HFFc6 (cell line): ENCODE measurements at regions not wholly inside any gene's neighbourhood (a gene's known extent, or its start where the extent isn't known, plus 50 kb on each side); places are given as distances from the start of the nearest gene placed in this dataset.
A peak's percentile ranks its signal among the peaks of the same experiment; 100 is the strongest.

ENCODE experiments used
- DNase-seq: peaks from one replicate; pipeline ENCODE4 v3.0.0-alpha.2; 2018
- H3K27ac Mint-ChIP-seq: 2 replicates; pipeline ENCODE4 v1.8.0; 2020; ENCODE audit warnings: mild to moderate bottlenecking, mixed read lengths
- H3K27me3 Mint-ChIP-seq: 2 replicates; pipeline ENCODE4 v1.8.0; 2021; ENCODE audit warnings: mild to moderate bottlenecking, moderate library complexity, mixed read lengths; ENCODE audit not compliant: insufficient read depth
- H3K36me3 Mint-ChIP-seq: 2 replicates; pipeline ENCODE4 v1.8.0; 2021; ENCODE audit warnings: low read depth, mixed read lengths
- H3K4me1 Mint-ChIP-seq: 2 replicates; pipeline ENCODE4 v1.8.0; 2020; ENCODE audit warnings: low read depth, mixed read lengths
- H3K4me3 Mint-ChIP-seq: 2 replicates; pipeline ENCODE4 v1.8.0; 2020; ENCODE audit warnings: mild to moderate bottlenecking, moderate library complexity, mixed read lengths
- H3K9me3 Mint-ChIP-seq: 2 replicates; pipeline ENCODE4 v1.8.0; 2020; ENCODE audit warnings: mild to moderate bottlenecking, mixed read lengths
- TF ChIP-seq, protein P1 (sequence below): fragments of 200-600 bp; sonication (generic); IDR thresholded peaks from 2 replicates; pipeline ENCODE4 v1.5.0; 2021; ENCODE audit warnings: antibody characterized with exemption, mild to moderate bottlenecking

- H3K4me1 Mint-ChIP-seq: peaks cover 51% of the 10 kb centered on the region
- no peak for DNase-seq
- H3K9me3 Mint-ChIP-seq: no peaks in the 10 kb centered on the region
- TF ChIP-seq, protein P1, sequence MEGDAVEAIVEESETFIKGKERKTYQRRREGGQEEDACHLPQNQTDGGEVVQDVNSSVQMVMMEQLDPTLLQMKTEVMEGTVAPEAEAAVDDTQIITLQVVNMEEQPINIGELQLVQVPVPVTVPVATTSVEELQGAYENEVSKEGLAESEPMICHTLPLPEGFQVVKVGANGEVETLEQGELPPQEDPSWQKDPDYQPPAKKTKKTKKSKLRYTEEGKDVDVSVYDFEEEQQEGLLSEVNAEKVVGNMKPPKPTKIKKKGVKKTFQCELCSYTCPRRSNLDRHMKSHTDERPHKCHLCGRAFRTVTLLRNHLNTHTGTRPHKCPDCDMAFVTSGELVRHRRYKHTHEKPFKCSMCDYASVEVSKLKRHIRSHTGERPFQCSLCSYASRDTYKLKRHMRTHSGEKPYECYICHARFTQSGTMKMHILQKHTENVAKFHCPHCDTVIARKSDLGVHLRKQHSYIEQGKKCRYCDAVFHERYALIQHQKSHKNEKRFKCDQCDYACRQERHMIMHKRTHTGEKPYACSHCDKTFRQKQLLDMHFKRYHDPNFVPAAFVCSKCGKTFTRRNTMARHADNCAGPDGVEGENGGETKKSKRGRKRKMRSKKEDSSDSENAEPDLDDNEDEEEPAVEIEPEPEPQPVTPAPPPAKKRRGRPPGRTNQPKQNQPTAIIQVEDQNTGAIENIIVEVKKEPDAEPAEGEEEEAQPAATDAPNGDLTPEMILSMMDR: no peak
- H3K4me3 Mint-ChIP-seq: no peak overlapping the region
- no peak overlapping the region for H3K27ac Mint-ChIP-seq
- H3K27me3 Mint-ChIP-seq: no peaks in the 10 kb centered on the region
- no peaks in the 10 kb centered on the region for H3K36me3 Mint-ChIP-seq
These were observed 155.6 kb upstream of the DPH6 start for GRCh38 chr15:35701402-35702046.

GRCh38 chr15:35702946-35703495, 157.1 kb upstream of the DPH6 start:
- H3K27me3 Mint-ChIP-seq: no peaks in the 10 kb centered on the region
- TF ChIP-seq, protein P1: no peak
- H3K36me3 Mint-ChIP-seq: no peaks in the 10 kb centered on the region
- H3K27ac Mint-ChIP-seq: no peak overlapping the region
- no peak overlapping the region for H3K4me3 Mint-ChIP-seq
- no peak for DNase-seq
- H3K4me1 Mint-ChIP-seq: peaks cover 40% of the 10 kb centered on the region
- no peaks in the 10 kb centered on the region for H3K9me3 Mint-ChIP-seq

DNA sequence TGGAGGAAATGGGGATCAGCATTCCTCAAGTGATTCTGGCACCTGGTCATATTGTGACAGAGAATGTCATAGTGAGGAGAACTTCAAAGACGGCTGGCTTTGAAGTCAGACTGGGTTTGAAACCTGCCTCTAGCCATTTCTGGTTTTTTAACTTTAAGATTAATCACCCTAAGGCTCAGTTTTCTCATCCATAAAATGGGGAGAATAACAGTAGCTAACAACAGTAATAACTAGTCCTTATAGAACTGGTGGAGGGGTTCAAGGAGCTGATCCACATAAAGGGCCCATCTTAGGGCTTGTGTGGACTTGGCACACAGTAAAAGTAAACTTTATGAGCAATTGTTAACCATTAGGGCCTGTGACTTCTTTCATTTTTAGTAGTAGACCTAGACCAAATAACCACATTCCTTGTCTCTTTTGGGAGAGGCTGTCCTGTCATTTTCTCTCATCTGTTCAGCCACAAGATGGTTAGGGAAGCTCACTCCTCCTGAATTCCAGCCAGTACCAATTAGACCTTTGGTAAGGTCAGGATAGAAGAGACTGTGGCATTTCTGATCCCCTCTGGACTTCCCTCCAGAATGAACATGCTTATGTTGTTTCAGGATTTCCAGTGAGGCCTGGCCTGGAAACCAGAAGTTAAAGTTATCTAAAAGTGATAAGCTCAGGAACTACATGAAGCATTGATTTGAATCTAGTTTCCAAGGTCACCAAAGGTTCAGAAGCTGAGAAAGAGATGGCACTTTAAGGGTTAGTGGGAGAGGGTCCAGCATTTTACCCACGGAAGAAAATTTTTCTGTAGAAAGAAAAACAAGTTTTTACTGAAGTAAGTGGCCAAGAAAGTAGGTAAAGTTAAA, 159.3 kb upstream of the DPH6 start:
- H3K27me3 Mint-ChIP-seq: no peaks in the 10 kb centered on the region
- peaks cover 34% of the 10 kb centered on the region for H3K4me1 Mint-ChIP-seq
- TF ChIP-seq, protein P1: no peak
- DNase-seq: no peak
- no peaks in the 10 kb centered on the region for H3K36me3 Mint-ChIP-seq
- H3K9me3 Mint-ChIP-seq: no peaks in the 10 kb centered on the region
- H3K27ac Mint-ChIP-seq: peak overlapping the region; percentile 24; the same call in 1 of the 2 replicates
- no peak overlapping the region; the same call in 1 of the 2 replicates for H3K4me3 Mint-ChIP-seq

- DNase-seq: no peak
- no peaks in the 10 kb centered on the region for H3K27me3 Mint-ChIP-seq
- H3K27ac Mint-ChIP-seq: peak overlapping the region; percentile 24
- TF ChIP-seq, protein P1: no peak
- H3K4me3 Mint-ChIP-seq: no peak overlapping the region
- no peaks in the 10 kb centered on the region for H3K36me3 Mint-ChIP-seq
- H3K4me1 Mint-ChIP-seq: peaks cover 39% of the 10 kb centered on the region
- no peaks in the 10 kb centered on the region for H3K9me3 Mint-ChIP-seq
These were observed 160.1 kb upstream of the DPH6 start for GRCh38 chr15:35705884-35706585.

DNA sequence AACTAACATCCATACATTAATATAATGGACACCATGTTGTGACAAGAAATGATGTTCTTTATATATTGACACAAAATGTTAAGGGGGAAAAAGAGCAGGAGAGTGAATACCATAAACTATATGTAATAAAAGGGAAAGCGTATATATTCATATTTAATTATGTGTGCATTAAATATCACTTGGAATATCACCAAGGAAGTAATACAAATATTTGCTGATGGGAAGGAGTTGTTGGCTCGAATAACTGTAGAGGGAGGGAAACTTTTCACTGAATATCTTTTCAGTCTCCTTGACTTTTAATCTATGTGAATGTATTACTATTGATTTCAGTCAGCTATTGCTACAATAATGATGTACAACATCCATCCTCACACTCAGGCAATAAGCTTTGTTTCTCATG, 167.0 kb upstream of the DPH6 start:
- Mint-ChIP-seq H3K27ac (no peak overlapping the region), H3K27me3 (no peaks in the 10 kb centered on the region), H3K36me3 (no peaks in the 10 kb centered on the region; the same call in 1 of the 2 replicates), H3K4me3 (no peak overlapping the region), H3K9me3 (no peaks in the 10 kb centered on the region; the same call in 1 of the 2 replicates), H3K4me1 (peaks cover 36% of the 10 kb centered on the region)
- TF ChIP-seq, protein P1: no peak
- DNase-seq: no peak
